HG03521 (cell line): ENCODE measurements at regions not wholly inside any gene's neighbourhood (a gene's known extent, or its start where the extent isn't known, plus 50 kb on each side); places are given as distances from the start of the nearest gene placed in this dataset.
"Not testable (repeated sequence)": the region's sequence is repeated elsewhere in the genome, so short reads cannot be mapped to it uniquely, and the experiment has no call there.

ENCODE experiments used
- ATAC-seq: cut with Tn5 transposase; IDR thresholded peaks from one replicate; pipeline ENCODE4 v1.9.1; 2021; ENCODE audit warnings: mild to moderate bottlenecking, moderate library complexity; ENCODE audit not compliant: unreplicated experiment

DNA sequence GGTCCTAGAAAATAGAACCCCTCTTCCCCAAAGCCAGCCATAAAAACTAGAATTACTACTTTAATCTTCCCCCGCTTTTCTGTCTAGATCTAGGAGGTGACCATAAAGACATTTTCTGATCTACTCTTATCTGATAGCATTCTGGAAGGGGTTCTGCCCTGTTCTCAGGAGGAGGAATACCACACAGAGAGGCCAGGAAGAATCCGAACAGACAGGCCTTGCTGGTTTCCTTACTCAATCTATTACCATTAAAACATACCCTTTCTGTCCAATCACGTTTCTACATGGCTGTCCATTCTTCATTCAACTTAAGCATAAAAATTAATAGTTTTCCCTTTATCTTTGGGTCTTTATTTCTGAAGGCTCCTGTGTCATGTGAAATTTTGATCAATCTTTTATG, 198.7 kb downstream of the GPAT3 start:
- no peak for ATAC-seq

DNA sequence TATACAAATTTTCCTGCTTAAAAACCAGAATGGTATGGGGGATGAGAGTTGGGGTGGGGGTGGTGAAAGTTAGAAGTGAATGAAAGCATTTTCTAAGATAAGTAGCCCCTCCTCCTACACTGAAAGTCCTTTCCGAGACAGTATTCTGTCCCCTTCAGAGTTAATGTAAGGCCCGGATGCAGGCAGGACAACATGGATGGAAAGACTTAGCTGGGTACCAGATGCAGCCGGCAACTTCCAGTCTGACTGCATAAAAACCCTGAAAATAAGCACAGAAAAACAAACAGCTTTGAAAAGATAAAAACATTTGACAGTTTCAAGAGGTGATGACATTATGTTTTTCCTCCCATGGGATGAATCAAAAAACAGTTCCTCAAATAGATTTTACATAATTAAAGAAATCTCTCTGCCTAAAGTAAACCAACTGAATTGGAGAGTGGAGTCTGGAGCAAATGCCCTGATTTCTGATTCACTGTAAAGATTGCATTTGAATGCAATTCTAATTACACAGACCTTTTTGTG, 196.3 kb downstream of the GPAT3 start:
- ATAC-seq, result no peak

DNA sequence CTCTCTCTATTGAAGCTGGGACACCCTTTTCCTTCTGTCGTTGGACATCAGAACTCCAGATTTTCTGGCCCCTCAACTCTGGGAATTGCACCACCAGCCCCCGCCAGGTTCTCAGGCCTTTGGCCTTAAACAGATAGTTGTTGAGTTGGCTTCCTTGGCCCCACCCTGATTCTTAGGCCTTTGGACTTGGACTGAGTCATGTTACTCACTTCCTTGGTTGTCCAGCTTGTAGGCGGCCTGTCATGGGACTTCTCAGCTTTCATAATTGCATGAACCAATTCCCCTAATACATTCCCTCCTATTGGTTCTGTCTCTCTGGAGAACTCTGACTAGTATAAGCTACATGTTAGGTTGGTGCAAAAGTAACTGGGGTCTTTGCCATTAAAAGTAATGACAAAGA, 195.7 kb downstream of the GPAT3 start:
- no peak for ATAC-seq

DNA sequence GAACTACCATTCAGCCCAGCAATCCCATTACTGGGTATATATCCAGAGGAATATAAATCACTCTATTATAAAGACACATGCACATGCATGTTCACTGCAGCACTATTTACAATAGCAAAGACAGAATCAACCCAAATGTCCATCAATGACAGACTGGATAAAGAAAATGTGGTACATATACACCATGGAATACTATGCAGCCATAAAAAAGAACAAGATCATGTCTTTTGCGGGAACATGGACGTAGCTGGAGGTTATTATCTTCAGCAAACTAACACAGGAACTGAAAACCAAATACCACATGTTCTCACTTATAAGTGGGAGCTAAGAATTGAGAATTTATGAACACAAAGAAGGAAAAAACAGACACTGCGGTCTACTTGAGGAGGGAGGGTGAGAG, 195.1 kb downstream of the GPAT3 start:
- not testable (repeated sequence) for ATAC-seq

DNA sequence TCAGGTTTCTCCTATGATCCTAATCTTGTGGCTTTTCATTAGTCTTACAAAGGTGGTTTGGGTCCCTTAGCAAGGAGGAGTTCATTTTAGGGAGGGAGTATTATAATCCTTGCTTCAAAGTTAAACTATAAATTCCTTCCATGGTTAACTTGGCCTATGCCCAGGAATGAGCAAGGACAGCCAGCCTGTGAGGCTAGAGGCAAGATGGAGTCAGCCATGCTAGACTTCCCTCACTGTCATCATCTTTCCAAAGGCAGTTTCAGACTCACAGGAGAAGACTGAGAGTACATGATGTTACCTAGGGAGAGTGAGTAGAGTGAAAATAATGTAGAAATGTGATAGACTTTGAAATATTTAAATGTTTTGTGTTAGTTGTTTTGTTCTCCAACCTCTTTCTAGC, 192.3 kb downstream of the GPAT3 start:
- ATAC-seq, result no peak

DNA sequence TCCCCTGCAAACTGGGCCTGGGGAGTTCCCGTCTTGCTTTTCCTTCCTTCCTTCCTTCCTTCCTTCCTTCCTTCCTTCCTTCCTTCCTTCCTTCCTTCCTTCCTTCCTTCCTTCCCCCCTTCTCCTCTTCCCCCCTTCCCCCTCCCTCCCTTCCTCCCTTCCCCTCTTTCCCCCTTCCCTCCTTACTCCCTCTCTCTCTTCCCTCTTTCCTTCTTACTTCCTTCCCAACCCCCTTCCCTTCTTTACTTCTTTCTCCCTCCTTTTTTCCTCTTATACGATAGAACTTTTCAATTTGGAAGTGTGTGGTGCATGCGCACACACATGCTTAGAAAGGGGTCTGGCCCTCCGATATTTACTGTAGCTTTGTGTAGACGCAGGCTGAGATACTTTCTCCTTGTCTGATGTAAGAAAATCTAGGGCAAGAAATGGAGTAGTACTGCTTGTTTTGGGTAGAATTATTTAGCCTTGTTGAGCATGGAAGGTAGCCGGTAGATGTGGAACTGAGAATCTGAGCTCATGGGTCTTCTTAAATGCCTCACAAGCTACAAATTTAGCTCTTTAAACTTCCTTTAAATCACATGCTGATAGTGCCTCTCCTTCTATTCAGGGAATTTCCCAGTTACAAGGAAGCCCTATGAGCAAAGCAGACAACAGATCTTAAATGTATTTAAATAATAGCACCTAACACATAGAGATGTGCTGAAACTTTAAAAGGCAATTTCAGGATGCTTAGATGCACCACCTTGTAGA, 189.6 kb downstream of the GPAT3 start:
- no peak for ATAC-seq

DNA sequence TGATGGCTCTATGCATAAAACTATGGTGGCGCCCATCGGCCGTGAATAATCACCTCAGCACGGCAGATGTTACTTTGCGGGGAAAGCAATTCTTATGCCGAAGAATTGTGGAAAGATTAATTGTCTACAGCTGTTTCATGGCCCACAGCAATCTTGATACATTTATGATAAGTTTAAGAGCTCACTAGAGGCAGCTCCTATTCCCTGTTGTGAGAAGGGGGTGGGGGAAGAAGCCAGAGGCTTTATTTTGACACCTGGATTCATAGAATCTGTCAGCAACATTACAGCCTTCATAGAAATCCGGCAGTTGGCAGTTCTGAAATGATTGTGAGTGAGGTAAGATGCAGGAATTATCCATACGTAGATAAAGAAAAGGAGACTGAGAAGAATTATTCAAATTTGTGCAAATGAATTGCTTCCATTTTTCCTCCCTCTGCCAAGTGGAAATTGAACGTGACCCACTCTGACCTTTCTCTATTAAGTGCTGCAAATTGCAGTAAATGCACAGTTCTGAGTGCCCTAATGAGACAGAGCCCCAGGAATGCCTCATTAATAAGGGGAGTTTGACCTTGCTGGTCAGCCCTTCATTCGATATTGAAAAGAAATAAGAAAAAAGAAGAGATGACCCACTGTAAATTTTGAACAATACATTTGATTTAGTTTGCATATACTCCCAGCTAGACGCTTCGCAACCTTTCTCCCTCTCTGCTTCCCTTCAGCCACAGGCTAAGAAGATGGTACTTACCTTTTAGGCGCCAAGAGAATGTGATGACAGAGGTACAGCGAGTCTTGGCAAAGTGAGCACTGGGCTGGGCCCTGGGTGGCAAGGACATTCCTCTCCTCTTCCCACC, 188.8 kb downstream of the GPAT3 start:
- no peak for ATAC-seq

DNA sequence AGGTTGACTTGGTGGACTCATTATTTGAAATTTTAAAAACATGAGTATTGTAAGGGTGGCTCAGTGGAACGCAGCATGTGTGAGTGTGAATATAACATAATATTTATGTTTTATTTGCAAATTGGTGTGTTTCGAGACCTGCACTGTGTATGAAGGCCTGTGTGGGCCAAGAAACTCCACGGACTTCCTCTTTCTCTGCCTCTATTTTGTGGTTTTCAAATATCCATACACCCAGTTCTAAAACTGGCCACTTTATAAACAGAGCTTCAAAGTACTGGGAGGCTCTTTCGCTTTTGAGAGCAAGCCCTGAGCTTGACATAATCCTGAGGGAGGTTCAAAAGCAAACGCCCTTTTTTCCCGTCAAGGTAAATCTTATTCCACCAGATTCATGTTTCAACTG, 187.7 kb downstream of the GPAT3 start:
- no peak for ATAC-seq

DNA sequence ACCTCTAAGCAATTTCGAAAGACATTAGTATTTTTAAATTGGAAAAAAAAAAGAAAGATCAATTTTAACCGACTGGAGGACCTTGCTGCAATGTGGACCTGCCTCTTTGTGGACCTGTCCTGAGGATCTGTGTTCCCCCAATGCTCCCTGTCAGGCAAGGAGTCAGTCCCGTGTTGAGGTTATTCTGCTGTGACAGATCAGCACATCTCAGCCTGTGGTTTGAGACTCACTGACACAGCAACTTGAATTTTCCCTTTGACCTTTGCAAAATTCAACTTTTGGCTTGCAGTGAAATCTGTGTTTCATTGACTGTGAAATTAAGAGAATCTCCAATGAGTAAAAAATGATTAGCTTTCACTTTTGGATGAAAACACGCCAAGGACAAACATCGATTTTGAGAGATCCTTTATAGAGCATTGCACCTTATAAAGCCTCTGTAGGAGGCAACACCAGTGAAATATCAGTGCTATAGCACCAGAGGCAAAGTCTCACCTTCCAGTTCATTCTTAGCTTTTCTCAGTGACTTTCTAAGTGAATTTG, 186.9 kb downstream of the GPAT3 start:
- no peak for ATAC-seq

DNA sequence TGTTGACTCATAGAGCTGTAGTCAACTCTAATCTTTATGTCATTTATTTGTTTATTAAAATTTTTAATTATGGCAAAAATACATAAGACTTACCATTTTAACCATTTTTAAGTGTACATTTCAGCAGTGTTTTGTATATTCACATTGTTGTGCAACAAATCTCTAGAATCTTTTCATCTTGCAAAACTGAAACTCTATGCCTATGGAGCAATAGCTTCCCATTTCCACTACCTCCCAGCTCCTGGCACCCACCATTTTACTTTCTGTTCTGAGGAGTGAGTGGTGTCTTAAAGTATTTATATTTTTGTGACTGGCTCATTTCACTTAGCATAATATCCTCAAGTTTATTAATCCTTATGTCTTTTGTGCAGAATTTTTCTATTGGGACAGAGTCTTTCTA, 181.0 kb downstream of the GPAT3 start:
- no peak for ATAC-seq

DNA sequence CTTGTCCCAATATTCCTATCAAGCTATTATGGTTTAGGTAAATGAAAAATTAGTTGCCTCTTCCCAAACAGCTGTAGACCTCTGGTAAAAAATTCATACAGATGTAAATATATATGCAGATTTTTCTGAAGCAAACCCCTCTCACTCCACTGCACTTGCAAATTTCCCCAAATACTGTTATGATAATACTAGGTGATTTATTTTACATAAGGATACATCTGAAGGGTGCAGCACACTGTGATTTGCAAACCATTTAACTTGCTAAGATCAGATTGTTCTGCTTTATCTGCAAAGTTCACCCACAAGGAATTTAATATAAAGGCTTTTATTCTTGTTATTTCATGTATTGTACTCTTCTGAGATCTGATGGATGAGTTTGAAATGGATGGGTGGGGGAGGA, 177.0 kb downstream of the GPAT3 start:
- ATAC-seq, result no peak

DNA sequence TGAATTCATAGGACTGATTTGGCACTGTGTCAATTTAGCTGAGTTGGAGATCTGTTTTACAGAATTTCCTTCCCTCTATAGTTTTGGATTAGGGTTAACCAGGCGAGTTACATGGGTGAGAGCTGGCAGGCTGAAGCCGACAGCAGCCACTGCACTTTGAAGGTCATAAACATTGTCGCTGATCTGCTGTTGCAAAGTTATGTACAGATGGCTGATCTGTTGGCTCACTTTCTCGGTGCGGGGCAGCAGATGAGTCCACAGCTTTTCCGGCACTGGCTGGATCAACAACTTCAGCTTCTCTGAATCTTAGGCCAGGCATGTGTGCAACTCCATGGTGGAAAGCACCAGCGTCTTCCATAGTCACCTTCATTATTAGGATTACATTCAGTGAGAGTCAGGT, 173.7 kb downstream of the GPAT3 start:
- no peak for ATAC-seq

DNA sequence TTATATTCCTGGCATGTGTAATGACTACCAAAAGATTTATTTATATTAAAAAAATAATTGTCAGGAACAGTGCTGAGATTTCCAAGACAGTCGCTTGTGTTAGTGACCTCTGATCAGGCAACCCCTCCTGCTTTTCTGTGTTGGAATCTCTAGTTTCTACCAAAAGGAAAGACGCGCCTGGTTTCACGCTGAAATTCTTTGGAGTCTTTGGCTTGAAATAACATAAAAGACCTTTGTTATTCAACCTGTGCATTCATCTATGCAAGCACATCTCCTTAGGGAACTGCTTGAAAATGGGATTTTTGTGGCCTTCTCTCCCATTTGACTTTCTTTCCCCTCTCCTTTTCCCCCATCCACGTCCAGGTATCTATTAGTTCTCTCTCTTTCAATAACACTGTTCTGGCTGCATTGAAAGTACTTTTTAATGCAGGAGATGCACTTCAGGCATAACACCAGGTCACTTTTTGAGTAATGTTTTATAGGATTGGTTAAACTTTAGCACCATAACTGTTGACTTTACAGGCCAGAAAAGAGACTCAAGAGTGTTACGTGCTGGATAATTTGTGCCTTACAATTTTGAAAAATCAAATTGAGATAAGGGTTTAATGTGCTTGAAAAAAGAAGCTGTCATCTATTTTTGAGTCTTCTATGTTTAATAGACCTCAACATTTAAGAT, 172.7 kb downstream of the GPAT3 start:
- ATAC-seq, result no peak

DNA sequence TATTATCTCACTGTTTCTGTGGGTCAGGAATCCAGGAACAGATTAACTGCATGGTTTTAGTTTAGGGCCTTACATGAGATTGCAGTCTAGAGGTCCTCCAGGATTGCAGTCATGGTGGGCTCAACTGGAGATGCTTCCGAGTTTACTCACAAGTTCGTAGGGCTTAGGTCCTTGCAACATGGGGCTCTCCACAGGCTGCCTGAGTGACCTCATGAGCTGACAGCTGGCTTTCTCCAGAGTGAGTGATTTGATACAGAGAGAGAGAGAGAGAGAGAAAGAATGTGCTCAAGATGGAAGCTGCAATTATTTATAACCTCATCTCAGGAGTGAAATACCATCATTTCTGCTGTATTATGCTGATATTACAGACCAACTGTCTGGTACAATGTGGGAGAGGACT, 168.9 kb downstream of the GPAT3 start:
- no peak for ATAC-seq

DNA sequence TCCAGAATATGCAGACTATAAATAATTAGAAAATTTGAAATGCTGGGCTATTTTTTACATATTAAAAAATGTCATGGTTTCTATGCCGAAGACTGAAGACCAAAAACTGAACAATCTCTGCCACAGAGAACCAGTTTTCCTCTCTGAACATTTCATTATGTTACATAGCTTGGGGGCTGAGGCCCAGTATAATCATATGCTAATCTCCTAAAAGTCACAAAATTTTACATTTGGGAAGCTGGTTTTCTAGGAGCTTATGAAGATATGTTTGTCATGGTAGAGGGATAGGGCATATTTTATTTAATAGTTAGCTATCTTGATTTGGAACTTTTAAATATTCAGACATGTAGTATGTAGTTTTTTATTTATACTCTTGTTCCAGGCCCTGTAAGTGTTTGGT, 167.8 kb downstream of the GPAT3 start:
- no peak for ATAC-seq

DNA sequence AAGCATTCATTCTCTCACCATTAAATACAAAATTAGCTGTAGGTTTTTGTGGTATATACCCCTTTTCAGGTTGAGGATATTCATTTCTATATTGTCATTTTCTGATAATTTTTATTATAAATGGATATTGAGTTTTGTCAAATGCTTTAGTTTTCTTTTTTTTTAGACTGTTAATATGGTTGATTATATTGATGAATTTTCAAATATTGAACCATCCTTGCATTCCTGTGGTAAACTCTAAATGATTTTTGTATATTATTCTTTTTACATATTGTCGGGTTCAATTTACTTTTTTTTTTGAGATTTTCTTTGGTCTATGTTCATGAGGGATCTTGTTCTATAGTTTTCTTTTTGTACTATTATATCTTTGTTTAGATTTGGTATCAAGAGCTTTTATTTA, 165.1 kb downstream of the GPAT3 start:
- ATAC-seq, result no peak

DNA sequence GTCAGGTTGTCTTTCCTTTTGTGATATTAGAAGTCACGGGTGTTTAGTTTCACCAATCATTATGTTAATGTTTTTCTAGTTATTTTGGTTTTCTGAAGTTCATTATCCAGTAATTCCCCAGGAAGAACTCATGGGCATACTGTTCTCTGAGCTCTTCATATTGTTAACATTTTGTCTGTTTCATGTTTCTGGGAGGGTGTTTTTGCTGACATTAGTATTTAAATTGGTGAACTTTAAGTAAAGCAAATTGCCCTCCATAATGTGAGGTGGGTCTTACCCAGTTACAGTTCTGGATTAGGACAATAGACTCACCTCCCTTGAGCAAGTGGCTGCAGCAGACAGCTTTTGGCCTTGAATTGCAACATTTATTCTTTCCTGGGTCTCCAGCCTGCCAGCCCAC, 163.4 kb downstream of the GPAT3 start:
- ATAC-seq, result no peak

DNA sequence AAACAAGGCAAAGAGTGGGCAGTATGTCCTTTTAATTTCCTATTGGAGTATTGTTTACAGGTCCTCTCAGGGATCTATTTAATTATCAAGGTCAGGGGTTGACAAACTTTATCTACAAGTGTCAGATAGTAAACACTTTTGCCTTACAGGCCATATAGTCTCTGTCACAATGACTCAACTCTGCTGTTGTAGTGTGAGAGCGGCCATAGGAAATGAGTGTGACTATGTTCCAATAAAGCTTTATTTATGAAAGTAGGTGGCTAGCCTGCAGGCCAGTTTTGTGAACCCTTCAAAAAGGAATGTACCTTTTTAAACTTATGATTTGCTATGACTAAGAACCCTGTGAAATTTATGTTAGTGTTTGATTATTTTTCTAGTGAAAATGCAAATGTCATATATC, 156.1 kb downstream of the GPAT3 start:
- no peak for ATAC-seq

DNA sequence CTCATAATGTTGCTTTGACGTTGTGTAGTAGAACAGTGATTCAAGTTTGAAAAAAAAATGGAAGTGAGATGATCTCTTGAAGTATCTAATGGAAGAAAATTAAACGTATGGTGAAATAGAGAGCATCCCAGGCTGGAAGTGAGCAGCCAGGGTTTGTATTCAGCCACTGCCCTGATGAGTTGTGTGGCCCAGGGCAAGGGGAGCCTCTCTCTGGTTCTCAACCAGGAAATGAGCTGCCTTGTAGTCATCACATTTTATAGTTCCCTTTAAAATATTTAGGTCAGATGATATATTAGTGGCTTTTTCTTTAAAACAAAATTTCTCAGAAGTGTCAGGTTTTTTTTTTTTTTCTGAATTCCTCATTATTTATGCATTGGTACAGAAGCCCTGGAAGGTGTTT, 150.3 kb downstream of the GPAT3 start:
- no peak for ATAC-seq

DNA sequence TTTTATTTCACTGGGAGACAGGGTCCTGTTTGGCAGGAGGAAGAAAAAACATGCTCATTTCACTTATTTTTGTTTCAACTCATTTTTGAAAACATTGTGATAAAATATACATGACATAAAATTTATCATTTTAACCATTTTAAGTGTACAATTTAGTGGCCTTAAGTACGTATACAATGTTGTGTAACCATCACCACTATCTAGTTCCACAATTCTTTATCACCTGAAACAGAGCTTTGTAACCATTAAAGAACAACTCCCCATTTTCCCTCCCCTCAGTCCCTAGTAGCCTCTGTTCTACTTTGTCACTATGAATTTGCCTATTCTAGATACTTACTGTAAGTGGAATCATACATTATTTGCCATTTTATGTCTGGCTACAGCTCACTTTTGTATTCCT, 143.8 kb downstream of the GPAT3 start:
- no peak for ATAC-seq

DNA sequence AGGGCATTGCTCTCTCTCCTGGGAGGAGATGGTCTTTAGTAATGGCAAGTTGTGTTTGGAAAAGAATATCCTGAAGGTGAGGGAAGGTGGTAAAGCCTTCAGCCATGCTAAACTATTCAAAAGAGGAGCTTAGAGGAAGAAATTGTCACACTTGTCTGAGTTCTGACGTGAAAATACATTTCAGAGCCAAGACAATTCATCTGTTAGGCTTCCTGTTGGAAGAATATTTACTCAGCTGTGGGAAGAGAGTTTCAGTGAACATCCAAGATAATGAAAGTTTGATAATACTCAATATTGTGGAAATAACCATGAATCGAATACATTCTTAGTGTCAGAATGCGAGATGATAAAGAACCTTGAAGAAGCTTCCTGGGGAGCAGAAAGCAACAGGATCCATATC, 143.3 kb downstream of the GPAT3 start:
- no peak for ATAC-seq
